HEK293 (cell line): ENCODE measurements at regions not wholly inside any gene's neighbourhood (a gene's known extent, or its start where the extent isn't known, plus 50 kb on each side); places are given as distances from the start of the nearest gene placed in this dataset.

Source experiments
- CTCF ChIA-PET: fragments of 350-600 bp; formaldehyde crosslinking; extraction: SDS; loops from one replicate; lab custom pipeline; 2021; ENCODE audit warnings: antibody characterized with exemption; lab: Yijun Ruan, JAX
- POLR2A ChIA-PET: fragments of 300-600 bp; formaldehyde crosslinking; extraction: SDS; loops from one replicate; lab custom pipeline; 2020; ENCODE audit warnings: antibody characterized with exemption, inconsistent platforms; lab: Yijun Ruan, JAX
- H3K27ac ChIP-seq: fragments of 200-500 bp; sonication (Bioruptor generic); 2 replicates; pipeline ENCODE4 v1.5.1; 2014; ENCODE audit warnings: low read depth, low read length, control low read depth, inconsistent platforms; ENCODE audit errors: extremely low read depth
- H3K36me3 ChIP-seq, 2 experiments: fragments of 200-500 bp in 1 of 2; sonication (Bioruptor generic) in 1 of 2; 1 replicate in 1 of 2; 2 replicates in 1 of 2; pipeline ENCODE4 v1.5.1; 2014 to 2017; ENCODE audit warnings: inconsistent platforms in 2 of 2, low read length in 2 of 2; ENCODE audit not compliant: control insufficient read depth in 2 of 2, insufficient read depth in 1 of 2
- H3K4me1 ChIP-seq: fragments of 200-500 bp; sonication (Bioruptor generic); 2 replicates; pipeline ENCODE4 v1.5.1; 2014; ENCODE audit warnings: mild to moderate bottlenecking, low read length, inconsistent platforms; ENCODE audit not compliant: control insufficient read depth, insufficient read depth
- H3K4me3 ChIP-seq: 2 replicates; pipeline ENCODE4 v1.5.1; 2011; ENCODE audit warnings: low read depth, mild to moderate bottlenecking, control low read depth, low read length, moderate library complexity
- H3K9me3 ChIP-seq: fragments of 200-500 bp; sonication (Bioruptor generic); 2 replicates; pipeline ENCODE4 v1.5.1; 2014; ENCODE audit warnings: low read depth, low read length, inconsistent platforms; ENCODE audit not compliant: control insufficient read depth, insufficient read depth
- KLF1 ChIP-seq: fragments of 450-650 bp; formaldehyde crosslinking; IDR thresholded peaks from 2 replicates; pipeline ENCODE4 v1.5.1; 2016; ENCODE audit warnings: missing biosample characterization, missing genetic modification characterization
- KLF7 ChIP-seq: fragments of 450-650 bp; formaldehyde crosslinking; IDR thresholded peaks from 2 replicates; pipeline ENCODE4 v1.5.1; 2016; ENCODE audit warnings: missing biosample characterization, missing genetic modification characterization, borderline replicate concordance
- MYNN ChIP-seq: fragments of 450-650 bp; formaldehyde crosslinking; IDR thresholded peaks from 2 replicates; pipeline ENCODE4 v1.5.1; 2016; ENCODE audit warnings: missing biosample characterization, missing genetic modification characterization, borderline replicate concordance
- PRDM1 ChIP-seq: fragments of 450-650 bp; formaldehyde crosslinking; IDR thresholded peaks from 2 replicates; pipeline ENCODE4; 2016; ENCODE audit warnings: missing biosample characterization, missing genetic modification characterization
- SCRT1 ChIP-seq: fragments of 450-650 bp; formaldehyde crosslinking; IDR thresholded peaks from 2 replicates; pipeline ENCODE4 v1.5.1; 2016; ENCODE audit warnings: missing biosample characterization, missing genetic modification characterization, borderline replicate concordance
- SP2 ChIP-seq: fragments of 450-650 bp; formaldehyde crosslinking; IDR thresholded peaks from 2 replicates; pipeline ENCODE4 v1.5.1; 2016; ENCODE audit warnings: missing biosample characterization, missing genetic modification characterization
- SP7 ChIP-seq: fragments of 450-650 bp; formaldehyde crosslinking; IDR thresholded peaks from 2 replicates; pipeline ENCODE4 v1.5.1; 2016; ENCODE audit warnings: missing biosample characterization, missing genetic modification characterization
- TCF7L2 ChIP-seq: IDR thresholded peaks from 2 replicates; pipeline ENCODE4 v1.6.1; 2011; ENCODE audit warnings: low read depth, mild to moderate bottlenecking, inconsistent platforms, low read length, moderate library complexity, borderline replicate concordance
- WT1 ChIP-seq: fragments of 450-650 bp; formaldehyde crosslinking; IDR thresholded peaks from 2 replicates; pipeline ENCODE4 v1.5.1; 2016; ENCODE audit warnings: missing biosample characterization, missing genetic modification characterization
- ZBTB48 ChIP-seq: fragments of 450-650 bp; formaldehyde crosslinking; IDR thresholded peaks from 2 replicates; pipeline ENCODE4 v1.5.1; 2016; ENCODE audit warnings: missing biosample characterization, missing genetic modification characterization
- ZBTB7A ChIP-seq: fragments of 450-650 bp; formaldehyde crosslinking; IDR thresholded peaks from 2 replicates; pipeline ENCODE4 v1.5.1; 2016; ENCODE audit warnings: low read depth, missing biosample characterization, missing genetic modification characterization
- ZBTB8A ChIP-seq: fragments of 450-650 bp; formaldehyde crosslinking; IDR thresholded peaks from 2 replicates; pipeline ENCODE4 v1.5.1; 2016; ENCODE audit warnings: missing biosample characterization, missing genetic modification characterization
- ZFP41 ChIP-seq: fragments of 450-650 bp; formaldehyde crosslinking; IDR thresholded peaks from 2 replicates; pipeline ENCODE4 v1.5.1; 2016; ENCODE audit warnings: missing biosample characterization, missing genetic modification characterization, borderline replicate concordance
- ZIC2 ChIP-seq: fragments of 450-650 bp; formaldehyde crosslinking; IDR thresholded peaks from 2 replicates; pipeline ENCODE4 v1.5.1; 2016; ENCODE audit warnings: missing biosample characterization, missing genetic modification characterization
- ZNF132 ChIP-seq: fragments of 450-650 bp; formaldehyde crosslinking; IDR thresholded peaks from 2 replicates; pipeline ENCODE4 v1.5.1; 2017; ENCODE audit warnings: missing biosample characterization, missing genetic modification characterization, borderline replicate concordance
- ZNF157 ChIP-seq: fragments of 450-650 bp; formaldehyde crosslinking; IDR thresholded peaks from 2 replicates; pipeline ENCODE4 v1.5.1; 2016; ENCODE audit warnings: missing biosample characterization, missing genetic modification characterization
- ZNF324 ChIP-seq: fragments of 450-650 bp; formaldehyde crosslinking; IDR thresholded peaks from 2 replicates; pipeline ENCODE4 v1.5.1; 2016; ENCODE audit warnings: missing biosample characterization, missing genetic modification characterization
- ZNF394 ChIP-seq: fragments of 450-650 bp; formaldehyde crosslinking; IDR thresholded peaks from 2 replicates; pipeline ENCODE4 v1.5.1; 2016; ENCODE audit warnings: missing biosample characterization, missing genetic modification characterization, mild to moderate bottlenecking, moderate library complexity, borderline replicate concordance
- ZNF610 ChIP-seq: fragments of 450-650 bp; formaldehyde crosslinking; IDR thresholded peaks from 2 replicates; pipeline ENCODE4 v1.5.1; 2016; ENCODE audit warnings: missing biosample characterization, missing genetic modification characterization, borderline replicate concordance
- ZNF692 ChIP-seq: fragments of 450-650 bp; formaldehyde crosslinking; IDR thresholded peaks from 2 replicates; pipeline ENCODE4 v1.5.1; 2016; ENCODE audit warnings: missing biosample characterization, missing genetic modification characterization
- ZSCAN18 ChIP-seq: fragments of 450-650 bp; formaldehyde crosslinking; IDR thresholded peaks from 2 replicates; pipeline ENCODE4 v1.5.1; 2016; ENCODE audit warnings: missing biosample characterization, missing genetic modification characterization
- ZSCAN30 ChIP-seq: fragments of 450-650 bp; IDR thresholded peaks from 2 replicates; pipeline ENCODE4 v1.5.1; 2018; ENCODE audit warnings: missing biosample characterization, mild to moderate bottlenecking, missing genetic modification characterization, moderate library complexity
- TF ChIP-seq, protein P1 (sequence below): fragments of 450-650 bp; formaldehyde crosslinking; IDR thresholded peaks from 2 replicates; pipeline ENCODE4 v1.5.1; 2016; ENCODE audit warnings: missing biosample characterization, missing genetic modification characterization
- TF ChIP-seq, protein P2 (sequence below): fragments of 450-650 bp; formaldehyde crosslinking; conservative IDR thresholded peaks from 2 replicates; pipeline ENCODE4 v1.5.1; 2016; ENCODE audit warnings: low read depth, missing biosample characterization, missing genetic modification characterization
- TF ChIP-seq, protein P3 (sequence below): fragments of 450-650 bp; formaldehyde crosslinking; IDR thresholded peaks from 2 replicates; pipeline ENCODE4 v1.5.1; 2016; ENCODE audit warnings: missing biosample characterization, missing genetic modification characterization
- TF ChIP-seq, protein P4 (sequence below): fragments of 450-650 bp; formaldehyde crosslinking; optimal IDR thresholded peaks from 2 replicates; pipeline ENCODE3; 2016; ENCODE audit warnings: missing biosample characterization, mild to moderate bottlenecking, missing genetic modification characterization

DNA sequence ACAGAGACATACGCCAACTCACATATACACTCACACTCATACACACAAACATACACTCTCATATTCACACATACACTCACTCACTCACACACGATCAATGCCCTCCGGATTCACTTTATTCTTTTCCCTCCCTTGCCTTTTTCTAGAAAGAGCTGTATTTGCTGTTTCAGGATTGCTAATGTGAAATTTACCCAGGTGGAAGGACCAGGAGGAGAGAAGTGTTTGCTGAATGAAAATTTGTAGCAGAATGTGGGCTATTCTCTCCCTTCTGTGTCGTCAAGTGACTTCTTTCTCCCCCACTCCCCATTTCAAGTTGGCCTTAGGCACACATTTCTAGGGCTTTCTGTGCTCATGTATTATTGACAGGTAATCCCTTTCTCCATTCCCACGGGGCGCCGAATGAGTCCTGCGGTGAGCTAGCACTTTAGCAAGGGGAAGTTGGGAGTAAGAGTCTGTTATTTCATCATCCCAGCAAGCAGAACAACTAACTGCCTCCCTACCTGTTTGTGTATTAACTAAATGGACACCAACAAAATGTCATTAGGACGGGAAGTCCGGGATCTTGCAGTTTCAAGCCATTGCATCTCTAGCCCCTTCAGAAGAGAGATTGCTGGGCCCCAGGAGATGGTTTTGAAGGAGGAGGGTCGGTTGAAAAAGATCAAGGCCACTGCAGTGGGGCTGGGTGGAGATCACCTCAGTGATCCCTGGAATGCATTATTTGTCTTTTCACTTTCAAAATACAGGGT is 97.1 kb upstream of the TAF11L2 start:
- Histone ChIP-seq H3K4me3 (no peak overlapping the region), H3K4me1 (peaks cover 32% of the 10 kb centered on the region), H3K27ac (peak overlapping the region; percentile 25; the same call in 1 of the 2 replicates), H3K9me3 (no peaks in the 10 kb centered on the region), H3K36me3 (no peaks in the 10 kb centered on the region)
- ChIA-PET CTCF (interaction anchor here (0.6 to 1.6 kb wide), 3 partner anchors 10 to 1293 kb away, joined by 3 read pairs; no protein-coding TSS in a partner anchor), POLR2A (interaction anchor here (0.5 to 0.6 kb wide), 2 partner anchors 20 to 786 kb away, joined by 4 to 5 read pairs; no protein-coding TSS in a partner anchor)
- no peak for TF ChIP-seq ZBTB8A
- TF ChIP-seq TCF7L2: no peak
- no peak for TF ChIP-seq ZBTB7A (tag by site-specific recombination)
- TF ChIP-seq, protein P1, sequence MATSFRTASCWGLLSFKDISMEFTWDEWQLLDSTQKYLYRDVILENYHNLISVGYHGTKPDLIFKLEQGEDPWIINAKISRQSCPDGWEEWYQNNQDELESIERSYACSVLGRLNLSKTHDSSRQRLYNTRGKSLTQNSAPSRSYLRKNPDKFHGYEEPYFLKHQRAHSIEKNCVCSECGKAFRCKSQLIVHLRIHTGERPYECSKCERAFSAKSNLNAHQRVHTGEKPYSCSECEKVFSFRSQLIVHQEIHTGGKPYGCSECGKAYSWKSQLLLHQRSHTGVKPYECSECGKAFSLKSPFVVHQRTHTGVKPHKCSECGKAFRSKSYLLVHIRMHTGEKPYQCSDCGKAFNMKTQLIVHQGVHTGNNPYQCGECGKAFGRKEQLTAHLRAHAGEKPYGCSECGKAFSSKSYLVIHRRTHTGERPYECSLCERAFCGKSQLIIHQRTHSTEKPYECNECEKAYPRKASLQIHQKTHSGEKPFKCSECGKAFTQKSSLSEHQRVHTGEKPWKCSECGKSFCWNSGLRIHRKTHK (tag by site-specific recombination): no peak
- no peak for TF ChIP-seq MYNN (tag by site-specific recombination)
- TF ChIP-seq SP7 (tag by site-specific recombination): no peak
- TF ChIP-seq, protein P2, sequence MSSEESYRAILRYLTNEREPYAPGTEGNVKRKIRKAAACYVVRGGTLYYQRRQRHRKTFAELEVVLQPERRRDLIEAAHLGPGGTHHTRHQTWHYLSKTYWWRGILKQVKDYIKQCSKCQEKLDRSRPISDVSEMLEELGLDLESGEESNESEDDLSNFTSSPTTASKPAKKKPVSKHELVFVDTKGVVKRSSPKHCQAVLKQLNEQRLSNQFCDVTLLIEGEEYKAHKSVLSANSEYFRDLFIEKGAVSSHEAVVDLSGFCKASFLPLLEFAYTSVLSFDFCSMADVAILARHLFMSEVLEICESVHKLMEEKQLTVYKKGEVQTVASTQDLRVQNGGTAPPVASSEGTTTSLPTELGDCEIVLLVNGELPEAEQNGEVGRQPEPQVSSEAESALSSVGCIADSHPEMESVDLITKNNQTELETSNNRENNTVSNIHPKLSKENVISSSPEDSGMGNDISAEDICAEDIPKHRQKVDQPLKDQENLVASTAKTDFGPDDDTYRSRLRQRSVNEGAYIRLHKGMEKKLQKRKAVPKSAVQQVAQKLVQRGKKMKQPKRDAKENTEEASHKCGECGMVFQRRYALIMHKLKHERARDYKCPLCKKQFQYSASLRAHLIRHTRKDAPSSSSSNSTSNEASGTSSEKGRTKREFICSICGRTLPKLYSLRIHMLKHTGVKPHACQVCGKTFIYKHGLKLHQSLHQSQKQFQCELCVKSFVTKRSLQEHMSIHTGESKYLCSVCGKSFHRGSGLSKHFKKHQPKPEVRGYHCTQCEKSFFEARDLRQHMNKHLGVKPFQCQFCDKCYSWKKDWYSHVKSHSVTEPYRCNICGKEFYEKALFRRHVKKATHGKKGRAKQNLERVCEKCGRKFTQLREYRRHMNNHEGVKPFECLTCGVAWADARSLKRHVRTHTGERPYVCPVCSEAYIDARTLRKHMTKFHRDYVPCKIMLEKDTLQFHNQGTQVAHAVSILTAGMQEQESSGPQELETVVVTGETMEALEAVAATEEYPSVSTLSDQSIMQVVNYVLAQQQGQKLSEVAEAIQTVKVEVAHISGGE (tag by site-specific recombination): no peak
- no peak for TF ChIP-seq ZNF692 (tag by site-specific recombination)
- TF ChIP-seq ZNF324: no peak
- 0 out of 2 replicates have a peak, but pooled peaks have one; percentile 18 for TF ChIP-seq ZBTB48
- TF ChIP-seq ZNF157 (tag by site-specific recombination): no peak
- no peak for TF ChIP-seq ZNF394 (tag by site-specific recombination)
- peak; percentile 34; the same call in 1 of the 2 replicates for TF ChIP-seq ZIC2 (tag by site-specific recombination)
- TF ChIP-seq ZSCAN30 (tag by site-specific recombination): no peak
- no peak for TF ChIP-seq ZNF132 (tag by site-specific recombination)
- TF ChIP-seq WT1: no peak
- no peak for TF ChIP-seq ZFP41 (tag by site-specific recombination)
- TF ChIP-seq PRDM1 (tag by site-specific recombination): 0 out of 2 replicates have a peak, but pooled peaks have one; percentile 19
- no peak for TF ChIP-seq ZSCAN18
- TF ChIP-seq KLF7 (tag by site-specific recombination): no peak
- no peak for TF ChIP-seq KLF1
- TF ChIP-seq, protein P3, sequence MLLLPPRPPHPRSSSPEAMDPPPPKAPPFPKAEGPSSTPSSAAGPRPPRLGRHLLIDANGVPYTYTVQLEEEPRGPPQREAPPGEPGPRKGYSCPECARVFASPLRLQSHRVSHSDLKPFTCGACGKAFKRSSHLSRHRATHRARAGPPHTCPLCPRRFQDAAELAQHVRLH (tag by site-specific recombination): no peak
- TF ChIP-seq SCRT1 (tag by site-specific recombination): no peak
- TF ChIP-seq, protein P4, sequence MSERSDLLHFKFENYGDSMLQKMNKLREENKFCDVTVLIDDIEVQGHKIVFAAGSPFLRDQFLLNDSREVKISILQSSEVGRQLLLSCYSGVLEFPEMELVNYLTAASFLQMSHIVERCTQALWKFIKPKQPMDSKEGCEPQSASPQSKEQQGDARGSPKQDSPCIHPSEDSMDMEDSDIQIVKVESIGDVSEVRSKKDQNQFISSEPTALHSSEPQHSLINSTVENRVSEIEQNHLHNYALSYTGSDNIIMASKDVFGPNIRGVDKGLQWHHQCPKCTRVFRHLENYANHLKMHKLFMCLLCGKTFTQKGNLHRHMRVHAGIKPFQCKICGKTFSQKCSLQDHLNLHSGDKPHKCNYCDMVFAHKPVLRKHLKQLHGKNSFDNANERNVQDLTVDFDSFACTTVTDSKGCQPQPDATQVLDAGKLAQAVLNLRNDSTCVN: no peak
- TF ChIP-seq ZNF610 (tag by site-specific recombination): 0 out of 2 replicates have a peak, but pooled peaks have one; percentile 16
- TF ChIP-seq SP2 (tag by site-specific recombination): no peak
